HG03342 (cell line): ENCODE measurements at regions not wholly inside any gene's neighbourhood (a gene's known extent, or its start where the extent isn't known, plus 50 kb on each side); places are given as distances from the start of the nearest gene placed in this dataset.
"Not testable (repeated sequence)": the region's sequence is repeated elsewhere in the genome, so short reads cannot be mapped to it uniquely, and the experiment has no call there.

Experiments used
- ATAC-seq: cut with Tn5 transposase; IDR thresholded peaks from one replicate; pipeline ENCODE4 v1.9.1; 2021; ENCODE audit warnings: mild to moderate bottlenecking, moderate library complexity; ENCODE audit not compliant: unreplicated experiment

DNA sequence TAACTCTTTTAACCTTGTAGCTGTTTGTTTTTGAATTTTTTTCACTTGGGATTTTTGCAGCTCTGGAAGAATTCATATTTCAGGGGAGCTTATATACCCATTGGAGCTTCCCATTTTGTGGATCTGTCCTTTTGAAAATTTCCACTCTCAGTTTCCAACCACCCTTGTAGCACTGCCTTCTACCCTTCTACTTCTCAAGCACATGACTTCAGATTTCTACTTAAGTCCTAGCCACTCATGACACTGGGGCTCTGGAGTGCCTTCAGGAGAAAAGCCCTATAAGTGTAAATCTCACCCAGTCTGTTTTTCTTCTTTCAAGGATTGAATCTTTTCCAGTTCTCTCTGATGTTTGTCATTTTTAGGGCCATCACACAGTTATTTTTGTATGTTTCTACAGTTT is 283.7 kb upstream of the KCNH7 start:
- ATAC-seq = no peak

DNA sequence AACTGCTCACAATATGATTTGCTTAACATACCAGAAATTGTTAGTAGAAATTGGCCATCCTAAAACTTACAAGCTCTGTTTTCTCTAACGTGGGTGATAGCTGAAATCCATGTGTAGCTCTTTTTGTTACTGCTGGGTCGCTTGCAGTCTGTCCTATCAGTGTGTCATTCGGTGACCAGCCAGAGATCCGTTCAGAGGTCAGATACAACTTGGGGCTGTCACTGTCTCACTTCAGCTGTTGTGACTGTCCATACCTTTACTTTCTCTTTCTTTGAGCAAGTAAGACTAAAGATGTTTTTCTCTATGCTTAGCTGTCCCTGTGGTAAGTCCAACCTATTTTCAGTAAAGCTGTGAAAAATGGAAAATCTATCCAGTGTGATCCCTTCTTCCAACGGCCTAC is 282.9 kb upstream of the KCNH7 start:
- peak; percentile 49 for ATAC-seq

DNA sequence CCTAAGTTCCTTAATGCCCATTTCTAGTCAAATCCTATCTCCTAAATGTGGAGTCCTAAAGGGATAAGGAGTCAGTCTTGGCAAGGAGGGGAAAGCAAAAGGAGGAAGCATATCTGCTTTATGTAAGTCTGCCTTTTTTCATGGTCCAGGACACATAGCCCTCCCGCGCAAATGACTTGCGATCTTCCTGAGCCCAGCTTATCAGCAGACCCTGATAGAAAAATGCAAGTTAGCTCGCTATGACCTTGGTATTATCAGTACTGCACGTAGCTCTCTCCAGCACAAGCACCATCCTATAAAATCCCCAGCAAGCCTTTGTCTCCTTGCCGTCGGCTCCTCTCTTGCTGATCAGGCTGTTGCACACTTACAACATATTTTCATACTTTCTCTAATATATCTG is 281.4 kb upstream of the KCNH7 start:
- ATAC-seq = no peak

DNA sequence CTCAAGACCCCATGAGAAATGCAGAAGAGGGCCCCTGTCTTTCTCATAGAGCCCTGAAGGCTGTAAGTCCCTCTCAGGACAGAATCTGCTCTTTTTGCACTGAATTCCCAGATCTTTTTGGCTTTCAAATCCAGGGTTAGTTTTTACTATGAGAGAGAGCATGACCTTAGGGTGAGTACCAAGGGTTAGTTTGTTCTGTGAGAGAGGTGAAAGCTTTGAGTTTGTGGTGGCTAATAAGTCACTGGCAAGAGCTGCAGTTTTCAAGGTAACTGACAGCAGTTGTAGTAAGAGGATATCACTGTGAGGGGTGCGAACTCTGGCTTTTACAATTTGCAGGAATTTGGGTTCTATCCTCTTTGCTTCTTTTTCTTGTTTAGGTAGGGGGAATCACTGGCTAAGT is 248.4 kb upstream of the KCNH7 start:
- ATAC-seq = no peak

DNA sequence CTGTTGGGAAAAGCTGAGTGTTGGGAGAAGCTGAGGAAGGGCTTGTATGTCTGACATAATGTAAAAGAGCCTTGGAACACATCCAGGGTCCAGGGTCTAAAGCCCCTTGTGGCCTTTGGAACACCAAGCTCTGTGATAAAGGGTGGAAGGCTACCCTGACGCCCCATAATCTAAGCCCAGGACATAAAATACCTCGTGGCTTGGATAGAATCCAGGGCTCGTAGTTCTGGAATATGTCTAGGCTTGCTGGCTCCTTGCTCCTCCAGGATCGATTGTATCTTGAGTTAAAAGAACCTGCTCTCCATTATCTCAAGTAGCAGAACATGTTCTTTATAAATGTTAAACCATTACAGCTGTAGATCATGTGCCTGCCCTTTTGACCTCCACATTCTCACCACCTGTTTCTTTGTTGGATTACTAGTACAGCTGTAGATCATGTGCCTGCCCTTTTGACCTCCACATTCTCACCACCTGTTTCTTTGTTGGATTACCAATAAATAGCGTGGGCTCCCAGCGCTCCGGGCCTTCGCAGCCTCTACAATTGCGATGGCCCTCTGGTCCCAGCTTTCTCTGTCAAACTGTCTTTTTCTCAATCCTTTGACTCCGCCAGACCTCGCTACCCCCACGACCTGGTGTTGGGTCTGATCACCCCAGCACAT is 246.9 kb upstream of the KCNH7 start:
- not testable (repeated sequence) for ATAC-seq

DNA sequence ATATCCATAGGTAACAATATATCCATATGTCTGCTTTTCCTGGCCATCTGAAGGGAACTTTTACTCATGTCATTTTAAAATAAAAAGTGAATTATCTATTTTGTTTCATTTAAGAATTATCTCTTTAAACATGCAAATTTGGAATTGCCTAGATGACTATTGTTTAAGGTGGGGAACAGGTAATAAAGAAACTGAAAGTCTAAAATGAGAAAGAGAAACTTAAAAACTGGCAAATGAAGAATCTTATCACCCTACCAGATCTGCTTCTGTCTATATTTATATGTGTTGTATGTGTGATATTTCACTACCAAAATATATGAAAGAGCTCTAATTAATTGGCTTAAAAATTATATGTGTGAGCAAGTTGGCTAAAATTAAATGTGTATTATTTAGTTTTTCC is 243.2 kb upstream of the KCNH7 start:
- ATAC-seq = no peak

DNA sequence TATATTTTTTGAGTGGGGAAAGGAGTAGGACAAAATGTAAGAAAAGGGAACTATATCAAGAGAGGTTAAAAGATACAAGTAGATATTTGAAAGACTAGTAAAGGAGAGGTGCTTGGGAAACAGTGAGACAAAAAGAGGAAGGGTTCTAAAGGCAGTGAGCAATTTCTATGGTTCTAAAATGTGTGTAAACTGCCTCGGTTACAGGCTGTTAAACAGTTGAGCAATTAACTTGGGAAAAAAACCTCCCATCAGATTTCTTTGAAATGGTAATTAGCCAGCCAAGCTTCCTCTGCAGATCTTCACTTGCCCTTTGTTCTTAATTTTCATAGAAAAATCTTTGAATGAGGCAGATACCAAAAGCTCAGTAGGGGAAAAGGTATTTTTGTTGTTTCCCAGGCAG is 238.7 kb upstream of the KCNH7 start:
- ATAC-seq = no peak

DNA sequence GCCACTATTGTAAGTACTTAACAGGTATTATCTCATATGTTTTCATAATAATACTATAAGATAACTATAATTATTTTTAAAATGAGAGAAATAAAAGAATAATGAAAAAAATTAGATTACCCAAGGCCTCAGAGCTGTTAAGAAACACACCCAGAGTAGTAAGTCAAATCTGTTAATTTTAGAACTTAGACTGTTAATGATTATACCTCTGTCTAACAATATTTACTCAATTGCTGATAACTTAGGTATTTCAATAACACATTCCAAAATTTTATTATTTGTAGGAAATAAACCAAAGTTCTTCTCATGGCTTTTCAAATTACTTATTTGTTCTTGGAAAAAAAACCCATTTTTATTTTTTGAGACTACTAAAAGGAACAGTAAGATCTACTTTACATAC is 227.5 kb upstream of the KCNH7 start:
- ATAC-seq = no peak

GRCh38 chr2:163062524-163062923 is 224.0 kb upstream of the KCNH7 start:
- ATAC-seq = no peak

DNA sequence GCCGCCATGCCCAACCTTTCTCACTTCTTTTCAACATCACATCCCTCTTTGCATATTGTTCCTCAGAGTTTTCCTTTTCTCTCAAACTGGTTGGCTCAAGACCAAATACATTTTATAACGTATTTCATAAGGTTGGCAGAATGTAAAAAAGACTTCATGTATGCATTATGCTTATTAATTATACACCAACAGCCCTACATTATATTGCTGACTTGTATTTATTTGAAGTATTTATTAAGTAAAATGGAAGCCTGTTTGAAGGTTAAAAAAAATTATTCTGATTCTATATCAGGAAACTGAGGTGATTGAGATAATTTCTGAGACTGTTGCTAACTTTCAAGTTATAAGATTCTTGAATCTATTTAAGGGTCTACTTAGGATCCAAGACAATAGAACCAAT is 208.0 kb upstream of the KCNH7 start:
- no peak for ATAC-seq

DNA sequence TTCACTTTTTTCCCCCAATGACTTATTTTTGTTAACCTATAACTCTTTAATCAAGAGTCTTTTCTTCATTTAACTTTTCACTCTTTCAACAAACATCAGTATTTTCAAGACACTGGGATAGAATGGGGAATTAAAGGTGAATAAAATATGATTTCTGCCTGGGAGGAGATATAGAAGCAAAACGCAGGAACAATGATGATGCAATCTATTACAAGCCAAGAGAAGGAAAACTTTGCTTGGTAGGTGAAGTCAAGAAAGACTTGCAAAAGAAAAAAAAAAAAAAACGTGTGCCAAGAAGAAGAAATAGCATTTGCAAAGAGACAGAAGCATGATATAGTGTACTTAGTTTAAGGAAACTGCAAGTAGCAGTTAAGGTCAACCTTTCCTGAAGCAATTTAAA is 207.3 kb upstream of the KCNH7 start:
- no peak for ATAC-seq

GRCh38 chr2:163044114-163044513 is 205.5 kb upstream of the KCNH7 start:
- no peak for ATAC-seq

- ATAC-seq = no peak
These were observed 204.6 kb upstream of the KCNH7 start for GRCh38 chr2:163043201-163043600.

GRCh38 chr2:163039266-163039665 is 200.7 kb upstream of the KCNH7 start:
- no peak for ATAC-seq

DNA sequence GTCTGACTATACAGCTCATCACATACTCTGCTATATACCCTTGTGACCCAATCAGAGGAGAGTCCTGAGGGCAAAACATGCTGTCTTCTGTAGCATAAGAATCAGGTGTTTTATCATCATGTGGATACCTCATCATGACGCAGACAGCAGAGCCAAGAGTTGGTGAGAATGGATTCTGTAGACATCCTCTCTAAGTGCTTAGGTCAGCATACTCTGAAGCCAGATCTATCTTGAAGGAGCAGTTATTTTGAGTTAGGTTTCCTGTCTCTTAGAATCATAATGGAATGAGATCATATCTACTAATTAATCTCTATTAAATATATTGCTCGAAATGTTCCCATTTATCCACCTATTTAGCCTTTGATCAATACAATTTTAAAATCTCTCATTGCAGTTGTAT is 190.2 kb upstream of the KCNH7 start:
- ATAC-seq = no peak

DNA sequence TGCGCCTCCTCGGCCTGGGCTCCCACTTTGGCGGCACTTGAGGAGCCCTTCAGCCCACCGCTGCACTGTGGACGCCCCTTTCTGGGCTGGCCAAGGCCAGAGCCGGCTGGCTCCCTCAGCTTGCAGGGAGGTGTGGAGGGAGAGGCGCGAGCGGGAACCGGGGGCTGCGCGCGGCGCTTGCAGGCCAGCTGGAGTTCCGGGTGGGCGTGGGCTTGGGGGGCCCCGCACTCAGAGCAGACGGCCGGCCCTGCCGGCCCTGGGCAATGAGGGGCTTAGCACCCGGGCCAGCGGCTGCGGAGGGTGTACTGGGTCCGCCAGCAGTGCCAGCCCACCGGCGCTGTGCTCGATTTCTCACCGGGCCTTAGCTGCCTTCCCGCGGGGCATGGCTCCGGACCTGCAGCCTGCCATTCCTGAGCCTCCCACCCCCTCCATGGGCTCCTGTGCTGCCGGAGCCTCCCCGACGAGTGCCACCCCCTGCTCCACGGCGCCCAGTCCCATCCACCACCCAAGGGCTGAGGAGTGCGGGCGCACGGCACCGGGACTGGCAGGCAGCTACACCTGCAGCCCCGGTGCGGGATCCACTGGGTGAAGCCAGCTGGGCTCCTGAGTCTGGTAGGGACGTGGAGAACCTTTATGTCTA is 187.7 kb upstream of the KCNH7 start:
- ATAC-seq = not testable (repeated sequence)

DNA sequence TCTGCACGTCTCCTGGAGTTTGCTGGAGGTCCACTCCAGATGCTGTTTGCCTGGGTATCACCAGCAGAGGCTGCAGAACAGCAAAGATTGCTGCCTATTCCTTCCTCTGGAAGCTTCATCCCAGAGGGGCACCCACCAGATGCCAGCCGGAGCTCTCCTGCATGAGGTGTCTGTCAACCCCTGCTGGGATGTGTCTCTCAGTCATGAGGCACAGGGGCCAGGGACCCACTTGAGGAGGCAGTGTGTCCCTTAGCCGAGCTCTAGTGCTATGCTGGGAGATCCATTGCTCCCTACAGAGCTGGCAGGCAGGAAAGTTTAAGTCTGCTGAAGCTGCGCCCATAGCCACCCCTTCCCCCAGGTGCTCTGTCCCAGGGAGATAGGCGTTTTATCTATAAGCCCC is 178.3 kb upstream of the KCNH7 start:
- not testable (repeated sequence) for ATAC-seq

- no peak for ATAC-seq
These were observed 172.4 kb upstream of the KCNH7 start for GRCh38 chr2:163011000-163011399.

DNA sequence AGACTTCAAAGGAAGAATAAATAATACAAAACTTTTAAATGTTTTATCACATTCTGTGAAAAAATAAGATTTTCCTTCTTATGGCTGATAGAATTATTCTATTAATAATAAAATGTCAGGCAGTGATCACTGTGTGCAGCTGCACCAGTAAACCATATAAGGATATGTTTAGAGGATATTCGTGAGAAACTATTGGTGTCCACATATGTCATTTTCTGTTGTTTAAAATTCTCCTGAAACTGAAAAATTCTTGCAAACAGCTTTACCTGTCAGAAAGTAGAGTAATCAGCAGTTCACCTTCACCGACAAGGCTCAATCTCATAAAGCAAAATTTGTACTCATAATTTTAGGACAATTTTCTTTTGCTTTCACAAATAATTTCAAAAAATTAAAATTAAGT is 170.1 kb upstream of the KCNH7 start:
- no peak for ATAC-seq

GRCh38 chr2:162994718-162995117 is 156.2 kb upstream of the KCNH7 start:
- no peak for ATAC-seq

- no peak for ATAC-seq
These were observed 154.3 kb upstream of the KCNH7 start for GRCh38 chr2:162992828-162993227.

GRCh38 chr2:162989507-162989906 is 150.9 kb upstream of the KCNH7 start:
- ATAC-seq = peak; percentile 52

- ATAC-seq = no peak
These were observed 136.2 kb upstream of the KCNH7 start for GRCh38 chr2:162974771-162975170.
